ENCODE measurements at regions not wholly inside any gene's neighbourhood (a gene's known extent, or its start where the extent isn't known, plus 50 kb on each side); places are given as distances from the start of the nearest gene placed in this dataset.
A peak's percentile ranks its signal among the peaks of the same experiment; 100 is the strongest.

GRCh38 chr11:122207921-122208764 lies 92.1 kb upstream of the BLID start:
- no peak for TF ChIP-seq CTCF (IDR thresholded peaks at IDR 0.05)
- DNase-seq (ENCODE audit: low spot score), result no peak
- Histone ChIP-seq H3K4me3 (peak overlapping the region; percentile 20), H3K27ac (peak overlapping the region; percentile 62 to 83)

- H3K27ac ChIP-seq, result peak overlapping the region; percentile 62 to 83
- peak overlapping the region; percentile 20 for H3K4me3 ChIP-seq
- TF ChIP-seq CTCF (IDR thresholded peaks at IDR 0.05), result no peak
- no peak for DNase-seq (ENCODE audit: low spot score)
Measured at GRCh38 chr11:122207505-122207904, 91.5 kb upstream of the BLID start.

- no peak for TF ChIP-seq CTCF (IDR thresholded peaks at IDR 0.05)
- H3K4me3 ChIP-seq, result no peak overlapping the region
- no peak for DNase-seq (ENCODE audit: low spot score)
- H3K27ac ChIP-seq, result peak overlapping the region; percentile 44 to 83
Measured at GRCh38 chr11:122205036-122205435, 89.0 kb upstream of the BLID start.

- H3K4me3 ChIP-seq, result no peak overlapping the region
- peak overlapping the region; percentile 44 to 56 for H3K27ac ChIP-seq
- TF ChIP-seq CTCF (IDR thresholded peaks at IDR 0.05), result no peak
- no peak for DNase-seq (ENCODE audit: low spot score)
Measured at GRCh38 chr11:122204206-122204605, 88.2 kb upstream of the BLID start.

GRCh38 chr11:122202951-122203456 lies 87.0 kb upstream of the BLID start:
- Histone ChIP-seq H3K27ac (peak overlapping the region; percentile 59 to 66), H3K4me3 (peak overlapping the region; percentile 63)
- peak; percentile 96 for TF ChIP-seq CTCF (IDR thresholded peaks at IDR 0.05)
- peak; percentile 86 for DNase-seq (ENCODE audit: low spot score)

GRCh38 chr11:122202161-122202950 lies 86.3 kb upstream of the BLID start:
- Histone ChIP-seq H3K27ac (peak overlapping the region; percentile 59 to 66), H3K4me3 (peak overlapping the region; percentile 63)
- no peak for TF ChIP-seq CTCF (IDR thresholded peaks at IDR 0.05)
- no peak for DNase-seq (ENCODE audit: low spot score)
